K562 (cell line): ENCODE measurements at regions not wholly inside any gene's neighbourhood (a gene's known extent, or its start where the extent isn't known, plus 50 kb on each side); places are given as distances from the start of the nearest gene placed in this dataset.

ENCODE experiments used
- ATAC-seq: fragments of 200-7000 bp; cut with Tn5 transposase; 3 replicates; pipeline ENCODE4 v1.9.1; 2020; ENCODE audit warnings: moderate library complexity
- BruUV-seq: library from RNA; stranded (reverse); fragments of 400-500 nt; replicated peaks from 2 replicates; lab custom pipeline; 2021; lab: Mats Ljungman, UMichigan
- CTCF ChIA-PET: fragments of 300-600 bp; formaldehyde crosslinking; extraction: SDS; loops from one replicate; lab custom pipeline; 2021; ENCODE audit warnings: low intra/inter-chr PET ratio; lab: Yijun Ruan, JAX
- POLR2A ChIA-PET: fragments of 300-600, 350-650 bp; sonication (Branson Sonifier 250); formaldehyde crosslinking; extraction: SDS; loops from one replicate; lab custom pipeline; 2021; ENCODE audit warnings: antibody characterized with exemption, inconsistent platforms; lab: Yijun Ruan, JAX
- DNase-seq, 4 experiments: peaks; one replicate each; pipeline versions ENCODE4 v3.0.0 to v3.0.0-alpha.2; 2011 to 2018; ENCODE audit warnings: low spot score in 3 of 4, mixed read lengths in 3 of 4; ENCODE audit errors: extremely low read depth in 1 of 4
- FAIRE-seq: peaks from 2 replicates; lab custom pipeline; 2011; peaks lifted over from hg19 to GRCh38; lab: Jason Lieb, UNC
- H2AFZ ChIP-seq: 2 replicates; pipeline ENCODE4 v1.6.0; 2011; ENCODE audit warnings: low read depth, low read length, control low read depth, inconsistent platforms
- H3K27ac ChIP-seq: fragments of 200-600 bp; 3 replicates; pipeline ENCODE4 v1.8.0; 2011; ENCODE audit warnings: low read depth, mild to moderate bottlenecking, control low read depth, inconsistent platforms, low read length, moderate library complexity, mixed read lengths; ENCODE audit errors: extremely low read depth
- H3K27me3 ChIP-seq, 2 experiments: fragments of 300-600 bp in 1 of 2; 2 replicates in 1 of 2; 3 replicates in 1 of 2; pipeline versions ENCODE4 v1.6.0 to v1.8.0; 2011; ENCODE audit warnings: inconsistent platforms in 2 of 2, low read length in 2 of 2, mild to moderate bottlenecking in 1 of 2, mixed read lengths in 1 of 2, moderate library complexity in 1 of 2; ENCODE audit not compliant: control insufficient read depth in 2 of 2, insufficient read depth in 2 of 2
- H3K36me3 ChIP-seq: fragments of 300-600 bp; 3 replicates; pipeline ENCODE4 v1.8.0; 2011; ENCODE audit warnings: mild to moderate bottlenecking, low read length, inconsistent platforms; ENCODE audit not compliant: control insufficient read depth, insufficient read depth
- H3K4me1 ChIP-seq, 2 experiments: fragments of 200-600 bp in 1 of 2; replicated peaks in 1 of 2; 2 replicates in 1 of 2; 3 replicates in 1 of 2; pipeline versions ENCODE4 v1.5.1 to v1.8.0; 2011; ENCODE audit warnings: inconsistent platforms in 2 of 2, low read length in 2 of 2, mild to moderate bottlenecking in 1 of 2, mixed read lengths in 1 of 2, moderate library complexity in 1 of 2; ENCODE audit not compliant: control insufficient read depth in 2 of 2, insufficient read depth in 2 of 2
- H3K4me2 ChIP-seq: 2 replicates; pipeline ENCODE4 v1.6.1; 2011; ENCODE audit warnings: low read length, control low read depth, inconsistent platforms, mixed read lengths; ENCODE audit not compliant: insufficient read depth
- H3K4me3 ChIP-seq: fragments of 200-600 bp; sonication (generic), shearing (Covaris generic); 2 replicates; pipeline ENCODE4 v1.5.1; 2016; ENCODE audit warnings: control low read depth, inconsistent platforms
- H3K79me2 ChIP-seq: fragments of 200-600 bp; 3 replicates; pipeline ENCODE4 v1.8.0; 2011; ENCODE audit warnings: low read length, inconsistent platforms; ENCODE audit not compliant: control insufficient read depth, insufficient read depth
- H3K9ac ChIP-seq, 2 experiments: 2 replicates each; pipeline versions ENCODE4 v1.6.0 to v1.6.1; 2011; ENCODE audit warnings: low read depth in 2 of 2, low read length in 2 of 2, control low read depth in 1 of 2, inconsistent platforms in 1 of 2, mild to moderate bottlenecking in 1 of 2, mixed read lengths in 1 of 2; ENCODE audit not compliant: insufficient read depth in 1 of 2
- H3K9me1 ChIP-seq: one replicate; pipeline ENCODE4 v1.6.0; 2011; ENCODE audit warnings: inconsistent platforms, mild to moderate bottlenecking, low read length, moderate library complexity; ENCODE audit not compliant: control insufficient read depth, insufficient read depth
- H3K9me3 ChIP-seq: replicated peaks from 2 replicates; pipeline ENCODE4 v1.5.1; 2011; ENCODE audit warnings: low read depth, low read length, inconsistent platforms; ENCODE audit not compliant: control insufficient read depth, insufficient read depth
- H4K20me1 ChIP-seq: replicated peaks from 2 replicates; pipeline ENCODE4 v1.6.1; 2011; ENCODE audit warnings: low read length, inconsistent platforms, mixed read lengths; ENCODE audit not compliant: control insufficient read depth, insufficient read depth
- DNMT1 ChIP-seq: fragments of 450-650 bp; IDR thresholded peaks from 2 replicates; pipeline ENCODE4 v1.6.1; 2016; ENCODE audit warnings: antibody characterized with exemption, mild to moderate bottlenecking
- HES1 ChIP-seq: fragments of 450-650 bp; IDR thresholded peaks from 2 replicates; pipeline ENCODE4 v1.6.1; 2016; ENCODE audit warnings: low read depth, mild to moderate bottlenecking, moderate library complexity
- MAX ChIP-seq: sonication (generic); formaldehyde crosslinking; IDR thresholded peaks from 2 replicates; pipeline ENCODE4 v1.9.0; 2022; ENCODE audit warnings: mild to moderate bottlenecking, missing genetic modification reagents
- NFIC ChIP-seq: fragments of 450-650 bp; IDR thresholded peaks from 2 replicates; pipeline ENCODE4 v1.6.1; 2017; ENCODE audit warnings: mild to moderate bottlenecking, inconsistent platforms
- STAG1 ChIP-seq: sonication (generic); formaldehyde crosslinking; IDR thresholded peaks from 2 replicates; pipeline ENCODE4 v1.5.0; 2020; ENCODE audit warnings: missing genetic modification reagents, borderline replicate concordance
- WGBS: fragments of 100-300 bp; shearing (Covaris generic); methylation state at CpG from one replicate; pipeline ENCODE4 v1.1.6; 2016; ENCODE audit warnings: low coverage, mixed read lengths; ENCODE audit not compliant: insufficient coverage; ENCODE audit errors: missing lambda C conversion rate; 5-methylcytosine and 5-hydroxymethylcytosine counted together
- in situ Hi-C: fragments of 300-500 bp; cut with MboI; formaldehyde crosslinking; loops from 4 replicates; pipeline ENCODE4 v1.15.0; 2018; ENCODE audit warnings: inconsistent platforms, mixed read lengths
- intact Hi-C: fragments of 100-400 bp; cut with micrococcal nuclease; formaldehyde crosslinking; loops from 2 replicates; pipeline ENCODE4 v1.14.2; 2022

DNA sequence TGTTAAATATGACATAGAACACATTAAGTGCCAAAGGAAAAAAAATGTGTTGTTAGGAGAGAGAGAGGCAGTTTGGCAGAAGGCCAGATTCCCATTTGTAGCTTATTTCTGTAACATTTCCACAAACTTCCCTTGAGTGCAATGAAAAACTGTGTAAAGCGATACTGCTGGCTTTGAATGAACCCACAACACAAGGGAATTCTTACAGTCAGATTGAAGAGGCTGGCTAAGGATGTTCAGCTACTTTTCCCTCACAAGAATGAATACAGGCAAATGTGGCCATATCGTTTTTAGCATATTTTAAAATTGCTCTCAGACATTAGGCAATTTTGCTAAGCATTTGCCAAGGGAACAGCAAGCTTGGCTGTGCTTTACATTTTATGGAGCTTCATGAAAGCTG is 614.1 kb upstream of the FZD8 start:
- no peak for FAIRE-seq
- TF ChIP-seq NFIC (peak; percentile 35; the same call in 1 of the 2 replicates), STAG1 (CRISPR knock-in tag) (no peak)
- TF ChIP-seq, all 486 proteins: peak for 1
- WGBS: 0% methylated on average over 2 of the region's 2 CpGs
- no peak for DNase-seq
- no peak overlapping the region for H2AFZ ChIP-seq
- no peak for ATAC-seq
- no peaks in the 10 kb centered on the region for H3K9me1 ChIP-seq
- no peak overlapping the region for H3K4me2 ChIP-seq
- H3K9me3 ChIP-seq: no peaks in the 10 kb centered on the region
- no peaks in the 10 kb centered on the region for H3K79me2 ChIP-seq
- no peaks in the 10 kb centered on the region for H3K36me3 ChIP-seq
- no peaks in the 10 kb centered on the region for H3K4me1 ChIP-seq
- BruUV-seq: no TSS peak
- POLR2A ChIA-PET: no interaction called here
- in situ Hi-C loops (no loop called here), intact Hi-C loops (no loop called here)
- no peaks in the 10 kb centered on the region for H3K27me3 ChIP-seq
- no peak overlapping the region for H3K9ac ChIP-seq
- CTCF ChIA-PET: no interaction called here
- H4K20me1 ChIP-seq: no peaks in the 10 kb centered on the region
- no peak overlapping the region for H3K27ac ChIP-seq
- H3K4me3 ChIP-seq: no peak overlapping the region

DNA sequence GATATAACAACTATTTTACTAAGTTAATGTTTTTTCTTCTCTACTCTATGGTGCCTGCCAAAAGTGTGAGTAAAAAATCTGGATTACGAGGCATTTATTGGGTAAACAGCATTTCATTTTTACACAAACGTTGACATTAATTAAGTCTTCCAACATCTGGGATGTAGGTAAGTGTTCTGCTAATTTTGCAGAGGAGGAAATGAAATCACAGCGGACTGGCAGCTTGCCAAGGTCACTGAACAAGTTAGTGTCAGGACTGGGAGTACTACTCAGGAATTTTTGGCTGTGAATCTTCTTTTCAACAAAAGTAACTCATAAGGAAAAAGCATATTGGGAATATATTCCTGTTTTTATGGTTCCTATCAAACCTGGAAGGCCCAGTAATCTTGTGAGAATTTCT is 612.1 kb upstream of the FZD8 start:
- H3K4me2 ChIP-seq: no peak overlapping the region
- TF ChIP-seq NFIC (peak; percentile 40; the same call in 1 of the 2 replicates), HES1 (no peak), DNMT1 (no peak), MAX (CRISPR knock-in tag) (no peak)
- TF ChIP-seq, all 486 proteins: peak for 1
- in situ Hi-C loops: no loop called here
- no peak overlapping the region for H3K4me3 ChIP-seq
- intact Hi-C loops: no loop called here
- FAIRE-seq (no peak), ATAC-seq (no peak), DNase-seq (no peak)
- H3K9me1 ChIP-seq: no peaks in the 10 kb centered on the region
- no peaks in the 10 kb centered on the region for H4K20me1 ChIP-seq
- H3K79me2 ChIP-seq: no peaks in the 10 kb centered on the region
- H3K27ac ChIP-seq: no peak overlapping the region
- no peak overlapping the region for H3K9ac ChIP-seq
- no TSS peak for BruUV-seq
- no peak overlapping the region for H2AFZ ChIP-seq
- CTCF ChIA-PET: no interaction called here
- no peaks in the 10 kb centered on the region for H3K9me3 ChIP-seq
- POLR2A ChIA-PET: no interaction called here
- H3K27me3 ChIP-seq: no peaks in the 10 kb centered on the region
- 0% methylated on average over 3 of the region's 3 CpGs for WGBS
- no peaks in the 10 kb centered on the region for H3K4me1 ChIP-seq
- H3K36me3 ChIP-seq: no peaks in the 10 kb centered on the region
